Activated CD4-positive, alpha-beta T cell treated with anti-CD3 and anti-CD28 coated beads for 4 hours (primary cell): ENCODE measurements at regions not wholly inside any gene's neighbourhood (a gene's known extent, or its start where the extent isn't known, plus 50 kb on each side); places are given as distances from the start of the nearest gene placed in this dataset.
"Not testable (repeated sequence)": the region's sequence is repeated elsewhere in the genome, so short reads cannot be mapped to it uniquely, and the experiment has no call there.

Experiments
- DNase-seq, 2 donors: peaks; one replicate each; pipeline ENCODE4 v3.0.0-alpha.2; 2020

DNA sequence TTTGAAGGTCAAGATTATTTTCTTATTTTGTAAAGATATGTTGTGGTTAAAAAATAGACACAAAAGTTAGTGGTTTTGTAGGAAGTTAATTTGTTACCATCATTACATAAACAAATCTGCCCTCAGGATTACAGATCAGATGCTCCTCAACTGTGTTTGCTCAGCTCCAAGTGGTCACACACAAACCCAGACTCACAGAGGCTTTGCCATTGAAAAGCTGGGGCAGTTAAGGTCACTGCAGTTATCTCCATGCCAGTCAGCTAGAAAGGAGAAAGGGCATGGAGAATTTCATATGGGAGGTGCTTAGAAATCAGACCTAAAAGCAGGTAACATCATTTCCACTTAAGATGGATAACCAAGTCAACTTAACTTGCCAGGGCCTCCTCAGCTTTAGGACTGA is 825.7 kb upstream of the GBE1 start:
- DNase-seq, result no peak

DNA sequence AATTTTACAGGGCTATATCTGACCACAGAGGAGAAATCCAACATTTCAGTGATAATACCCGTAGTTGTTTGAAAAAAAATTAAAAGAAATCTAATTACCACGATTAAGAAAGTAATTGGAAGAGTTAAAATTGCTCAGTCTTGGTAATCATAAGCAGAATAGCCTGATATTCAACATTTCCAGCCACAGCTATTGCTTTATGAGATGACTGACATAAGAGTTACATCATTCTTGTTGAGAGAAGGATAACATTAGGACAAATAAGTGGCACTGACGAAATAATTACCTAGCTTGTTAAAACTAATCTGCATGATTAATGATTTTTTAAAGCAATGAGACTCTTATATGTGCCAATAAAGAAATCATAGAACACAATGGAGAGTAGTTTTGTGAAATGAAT is 825.0 kb upstream of the GBE1 start:
- no peak for DNase-seq

DNA sequence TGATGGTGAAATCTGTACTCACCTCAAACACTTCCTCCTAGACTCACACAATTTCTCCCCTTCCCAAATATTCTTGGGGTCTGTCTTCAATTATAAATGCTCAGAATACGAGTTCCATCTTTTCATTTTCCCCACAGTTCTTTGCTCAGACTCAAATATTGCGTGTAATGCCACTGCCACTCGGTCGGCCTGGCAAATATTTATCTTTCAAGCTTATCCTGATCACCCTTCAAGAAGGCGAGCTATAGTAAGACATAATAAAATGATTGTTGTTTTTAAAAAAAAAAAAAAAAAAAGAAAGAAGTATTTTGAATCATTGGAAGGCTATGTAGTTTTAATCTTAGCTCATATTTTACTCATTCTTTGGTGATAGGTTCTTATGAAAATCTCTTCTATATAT is 824.6 kb upstream of the GBE1 start:
- DNase-seq, result not testable (repeated sequence)

DNA sequence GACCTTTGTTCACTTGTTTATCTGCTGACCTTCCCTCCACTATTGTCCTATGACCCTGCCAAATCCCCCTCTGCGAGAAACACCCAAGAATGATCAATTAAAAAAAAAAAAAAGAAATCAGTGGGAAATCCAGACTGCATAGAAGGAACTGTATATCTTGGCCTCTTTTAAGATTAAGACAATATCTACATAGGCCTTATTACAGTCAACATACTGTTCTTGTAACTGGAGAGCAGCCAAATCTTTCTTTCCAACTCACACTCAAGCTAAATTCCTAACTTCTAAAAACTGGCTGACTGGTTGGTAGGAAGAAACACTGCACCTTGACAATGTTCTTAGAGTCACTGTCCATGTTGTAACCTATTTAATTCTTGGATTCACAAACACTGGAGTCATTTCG is 824.1 kb upstream of the GBE1 start:
- DNase-seq, result not testable (repeated sequence)

DNA sequence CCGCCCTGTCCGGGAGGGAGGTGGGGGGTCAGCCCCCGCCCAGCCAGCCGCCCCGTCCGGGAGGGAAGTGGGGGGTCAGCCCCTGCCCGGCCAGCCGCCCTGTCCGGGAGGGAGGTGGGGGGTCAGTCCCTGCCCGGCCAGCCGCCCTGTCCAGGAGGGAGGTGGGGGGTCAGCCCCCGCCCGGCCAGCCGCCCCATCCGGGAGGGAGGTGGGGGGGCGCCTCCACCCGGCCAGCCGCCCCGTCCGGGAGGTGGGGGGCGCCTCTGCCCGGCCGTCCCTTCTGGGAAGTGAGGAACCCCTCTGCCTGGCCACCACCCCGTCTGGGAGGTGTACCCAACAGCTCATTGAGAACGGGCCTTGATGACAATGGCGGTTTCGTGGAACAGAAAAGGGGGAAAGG is 823.4 kb upstream of the GBE1 start:
- not testable (repeated sequence) for DNase-seq

DNA sequence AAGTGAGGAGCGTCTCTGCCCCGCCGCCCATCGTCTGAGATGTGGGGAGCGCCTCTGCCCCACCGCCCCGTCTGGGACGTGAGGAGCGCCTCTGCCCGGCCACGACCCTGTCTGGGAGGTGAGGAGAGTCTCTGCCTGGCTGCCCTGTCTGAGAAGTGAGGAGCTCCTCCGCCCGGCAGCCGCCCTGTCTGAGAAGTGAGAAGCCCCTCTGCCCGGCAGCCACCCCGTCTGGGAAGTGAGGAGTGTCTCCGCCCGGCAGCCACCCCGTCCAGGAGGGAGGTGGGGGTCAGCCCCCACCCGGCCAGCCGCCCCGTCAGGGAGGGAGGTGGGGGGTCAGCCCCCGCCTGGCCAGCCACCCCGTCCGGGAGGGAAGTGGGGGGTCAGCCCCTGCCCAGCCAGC is 823.0 kb upstream of the GBE1 start:
- DNase-seq, result not testable (repeated sequence)

DNA sequence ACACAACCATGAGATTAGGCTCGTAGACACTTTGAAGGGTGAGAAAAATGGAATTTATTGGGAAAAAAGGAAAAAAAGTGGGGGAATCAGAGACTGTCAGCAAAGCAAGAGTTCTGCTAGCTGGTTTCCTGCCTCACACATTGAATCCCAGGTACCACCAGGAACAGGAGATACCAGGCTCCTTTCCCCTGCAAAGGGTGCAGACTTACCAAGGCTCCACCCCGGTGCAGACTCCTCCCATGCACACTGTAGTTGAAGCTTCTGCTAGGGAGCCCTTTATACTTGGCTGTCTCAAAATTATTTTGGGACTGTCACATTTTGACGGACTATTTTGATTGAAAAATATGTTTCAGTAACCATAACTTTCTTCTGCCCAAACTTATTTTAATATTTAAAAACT is 819.9 kb upstream of the GBE1 start:
- no peak for DNase-seq

DNA sequence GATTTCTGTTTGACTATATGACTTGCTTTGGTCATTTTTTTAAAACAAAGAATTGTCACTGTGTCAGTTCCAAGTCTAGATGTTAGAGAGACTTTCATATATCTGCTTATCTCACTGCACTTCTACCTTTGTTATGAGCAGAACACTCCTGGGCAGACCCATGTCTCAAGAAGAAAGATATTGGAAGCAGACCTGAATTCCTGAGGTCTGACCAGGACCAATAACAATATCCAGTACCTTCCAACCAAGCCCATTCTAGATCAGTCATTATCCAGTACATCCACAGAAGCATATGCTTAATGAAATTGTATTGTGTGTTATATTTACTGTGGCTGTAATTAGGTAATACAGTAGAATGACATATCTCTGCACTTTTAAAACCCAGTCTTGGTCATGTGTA is 811.3 kb upstream of the GBE1 start:
- no peak for DNase-seq

DNA sequence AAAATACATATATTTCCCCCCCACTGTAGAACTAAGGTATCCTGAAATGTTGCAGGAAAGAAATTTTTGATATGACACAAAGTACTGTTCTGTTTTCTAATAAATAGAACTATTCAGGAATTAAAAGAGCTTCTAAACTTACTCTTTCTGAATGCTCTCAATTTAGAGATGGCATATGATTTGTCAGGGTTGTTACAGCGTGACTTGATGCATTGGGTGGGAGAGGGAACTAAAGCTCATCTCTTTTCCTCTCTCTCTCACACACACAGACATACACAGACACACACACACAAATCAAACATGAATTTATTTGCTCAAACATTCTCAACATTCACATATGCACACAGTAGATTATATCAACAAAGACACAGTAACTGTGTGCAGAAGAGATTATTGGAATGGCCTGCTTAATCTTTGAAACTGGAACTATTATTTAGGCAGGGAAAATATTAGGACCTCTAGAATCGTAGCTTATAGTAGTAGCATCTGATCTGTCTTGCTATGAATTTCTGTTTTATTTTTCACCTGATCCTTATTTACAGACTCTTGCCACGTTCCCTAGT is 807.4 kb upstream of the GBE1 start:
- no peak for DNase-seq

DNA sequence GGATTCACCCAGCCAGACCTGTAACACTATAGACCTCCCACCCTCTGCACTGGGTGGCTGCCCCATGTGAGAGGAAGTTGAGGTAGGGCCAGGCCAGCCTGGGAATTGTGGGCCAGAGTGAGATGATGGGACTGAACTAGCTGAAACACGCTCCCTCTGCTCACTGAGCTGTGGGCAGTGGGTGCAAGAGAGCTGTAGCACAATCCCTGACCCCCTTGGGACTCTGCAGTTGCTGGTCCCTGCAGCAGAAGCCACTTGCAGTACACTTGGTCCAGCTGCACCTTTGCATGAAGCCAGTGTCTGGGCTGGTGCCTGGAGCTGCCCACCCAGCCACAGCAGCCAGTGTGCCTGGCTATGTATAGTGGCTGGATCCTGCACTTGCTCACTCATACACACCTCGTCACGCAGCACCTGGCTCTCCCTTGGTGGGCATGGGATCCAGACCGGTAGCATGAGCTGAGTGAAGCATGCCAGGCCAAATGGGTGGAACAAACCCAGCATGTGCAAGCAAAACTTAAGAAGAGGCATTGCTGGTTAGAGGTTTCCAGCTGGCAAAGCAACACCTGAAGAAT is 805.7 kb upstream of the GBE1 start:
- no peak for DNase-seq

DNA sequence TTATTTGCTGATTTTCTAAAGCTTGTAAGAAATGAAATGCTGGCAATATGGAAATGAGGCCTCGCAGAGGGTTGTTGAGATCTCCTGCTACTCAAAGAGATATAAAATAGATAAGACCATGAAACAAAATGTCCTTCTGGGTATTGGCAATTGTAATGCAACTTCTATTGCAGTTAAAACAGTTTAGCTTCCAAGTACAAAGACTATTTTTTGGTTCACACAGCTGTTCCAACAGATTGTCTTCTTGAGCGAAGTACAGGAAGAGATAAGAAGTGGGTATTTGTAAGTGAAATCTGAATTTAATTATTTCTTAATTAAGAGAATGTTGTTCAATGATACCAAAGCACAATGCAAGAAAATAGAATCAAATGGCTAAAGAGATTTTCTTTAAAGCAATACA is 801.5 kb upstream of the GBE1 start:
- DNase-seq, result no peak

DNA sequence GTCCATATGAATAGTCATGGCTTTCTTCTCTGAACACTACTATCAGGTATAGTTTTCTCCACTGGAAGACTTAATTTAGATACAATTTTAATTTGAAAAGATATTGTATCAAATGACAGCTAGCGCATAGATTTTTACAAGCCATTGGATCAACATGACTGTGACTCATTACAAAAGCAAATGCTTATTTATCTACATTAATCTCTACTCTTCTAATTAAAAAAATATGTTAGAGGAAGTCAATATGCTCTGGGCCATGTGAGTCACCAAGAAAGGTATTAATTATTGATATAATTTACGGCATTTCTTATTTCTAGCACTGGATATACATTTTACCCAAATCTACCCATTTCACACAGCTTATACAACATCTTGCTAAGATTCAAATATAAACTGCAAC is 800.3 kb upstream of the GBE1 start:
- DNase-seq, result no peak

DNA sequence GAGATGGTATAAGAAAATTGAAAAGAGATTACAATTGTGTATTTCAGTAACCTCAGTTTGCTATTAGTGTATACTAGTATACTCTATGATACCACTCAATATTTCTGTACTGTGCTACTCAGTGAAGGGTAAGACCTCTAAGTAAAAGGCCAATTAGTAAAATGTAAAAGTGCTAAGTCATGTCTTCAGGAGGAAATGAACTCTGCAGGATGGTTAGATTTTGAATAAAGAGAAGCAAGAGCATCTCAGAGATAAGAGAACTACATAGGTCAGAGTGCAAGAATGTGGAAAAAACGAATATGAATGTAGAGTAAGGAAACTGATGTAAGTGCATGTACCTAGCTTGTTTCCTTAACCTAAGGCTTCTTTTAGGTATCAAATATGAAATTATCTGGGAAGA is 796.6 kb upstream of the GBE1 start:
- no peak for DNase-seq

DNA sequence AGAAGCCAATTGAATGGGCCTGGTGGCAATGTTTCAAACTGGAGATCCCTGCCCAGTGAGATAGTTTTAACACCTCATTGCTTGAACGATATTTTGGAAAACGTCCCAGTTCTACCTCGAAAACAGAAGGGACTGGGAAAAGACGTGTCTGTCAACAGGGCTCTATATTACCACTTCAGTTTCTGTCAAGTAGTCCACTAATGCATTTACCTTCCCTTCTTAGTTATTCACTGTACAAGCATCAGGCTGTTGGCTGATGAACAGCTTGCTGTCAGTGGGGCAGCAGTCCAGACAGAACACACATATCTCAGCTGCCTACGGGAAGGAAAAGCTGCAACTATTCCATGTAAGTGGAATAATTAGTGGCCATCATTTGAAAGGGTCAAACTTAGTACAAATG is 794.7 kb upstream of the GBE1 start:
- DNase-seq, result no peak

DNA sequence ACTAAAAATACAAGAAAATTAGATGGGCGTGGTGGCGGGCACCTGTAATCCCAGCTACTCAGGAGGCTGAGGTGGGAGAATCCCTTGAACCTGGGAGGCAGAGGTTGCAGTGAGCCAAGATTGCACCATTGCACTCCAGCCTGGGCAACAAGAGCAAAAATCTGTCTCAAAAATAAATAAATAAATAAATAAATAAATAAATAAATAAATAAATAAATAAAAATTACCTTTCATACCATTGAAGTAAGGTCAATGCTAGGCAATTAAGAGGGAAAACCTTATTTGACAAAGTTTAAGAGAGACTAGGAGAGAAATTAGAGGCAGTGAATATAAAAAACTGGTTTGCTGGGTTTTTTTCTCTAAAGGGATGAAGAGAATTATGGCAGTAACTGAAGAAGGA is 781.1 kb upstream of the GBE1 start:
- DNase-seq, result not testable (repeated sequence)

DNA sequence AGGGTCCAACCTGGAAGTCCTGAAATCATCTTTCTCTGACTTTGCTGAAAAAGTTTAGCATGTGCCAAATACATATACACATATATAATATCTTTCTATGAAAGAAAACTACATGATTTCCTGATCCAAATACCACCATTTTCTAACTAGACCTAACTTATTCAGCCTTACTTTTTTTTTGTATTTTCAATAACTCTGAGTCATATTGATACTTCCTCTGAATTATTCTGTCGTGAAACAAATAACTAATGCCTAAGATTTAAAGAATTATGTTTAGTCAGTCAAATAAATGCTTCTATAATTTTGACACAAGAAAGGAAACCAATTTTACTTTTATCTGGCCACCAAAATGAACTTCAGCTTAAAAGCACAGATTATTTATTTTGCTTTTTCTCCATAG is 760.2 kb upstream of the GBE1 start:
- DNase-seq, result no peak

DNA sequence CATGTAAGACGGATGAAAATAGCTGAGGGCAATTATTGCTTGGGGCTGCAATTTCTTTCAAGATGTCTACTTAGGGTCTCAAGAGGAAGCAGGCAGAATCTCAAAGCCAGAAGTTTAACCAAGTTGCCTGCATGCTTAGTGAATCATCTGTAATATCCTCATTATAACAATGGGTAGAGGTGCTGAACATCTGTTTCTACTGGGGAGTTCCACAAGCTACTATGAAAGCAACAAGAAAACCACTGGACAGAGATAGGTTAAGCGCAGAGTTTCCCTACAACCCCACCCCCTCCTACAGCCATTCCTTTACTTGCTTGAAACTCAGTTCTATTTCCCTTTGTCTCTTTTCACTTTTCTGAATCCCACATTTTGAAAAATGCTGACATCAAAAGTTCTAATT is 759.4 kb upstream of the GBE1 start:
- DNase-seq, result no peak

DNA sequence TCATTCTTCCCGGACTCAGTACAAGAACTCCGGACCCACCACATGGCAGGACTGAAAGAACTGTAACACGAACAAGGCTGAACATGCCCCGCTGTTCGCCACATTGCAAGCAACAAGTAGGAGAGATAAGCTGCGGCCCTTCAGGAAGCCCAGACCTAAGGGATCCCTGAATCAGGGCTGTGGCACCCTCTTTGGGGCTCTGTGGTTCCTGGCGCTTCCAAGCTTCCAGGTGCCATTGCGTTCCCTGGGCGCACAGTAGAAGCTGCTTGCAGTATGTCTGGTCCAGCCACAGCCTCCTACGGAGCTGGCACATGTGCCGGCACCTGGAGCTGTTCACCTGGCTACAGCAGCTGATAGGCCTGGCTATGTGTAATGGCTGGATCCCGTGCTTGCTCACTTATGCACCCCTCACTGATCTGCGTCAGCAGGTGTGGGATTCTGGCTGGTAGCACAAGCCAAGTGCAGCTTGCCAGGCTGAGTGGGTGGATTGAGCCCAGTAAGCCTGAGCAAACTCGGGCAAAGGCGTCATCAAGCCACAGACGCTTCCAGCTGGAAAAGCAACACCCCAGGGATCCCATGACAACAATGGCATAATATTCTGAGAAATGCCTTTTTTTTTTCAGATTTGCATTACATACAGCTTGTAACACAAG is 748.6 kb upstream of the GBE1 start:
- DNase-seq, result no peak

DNA sequence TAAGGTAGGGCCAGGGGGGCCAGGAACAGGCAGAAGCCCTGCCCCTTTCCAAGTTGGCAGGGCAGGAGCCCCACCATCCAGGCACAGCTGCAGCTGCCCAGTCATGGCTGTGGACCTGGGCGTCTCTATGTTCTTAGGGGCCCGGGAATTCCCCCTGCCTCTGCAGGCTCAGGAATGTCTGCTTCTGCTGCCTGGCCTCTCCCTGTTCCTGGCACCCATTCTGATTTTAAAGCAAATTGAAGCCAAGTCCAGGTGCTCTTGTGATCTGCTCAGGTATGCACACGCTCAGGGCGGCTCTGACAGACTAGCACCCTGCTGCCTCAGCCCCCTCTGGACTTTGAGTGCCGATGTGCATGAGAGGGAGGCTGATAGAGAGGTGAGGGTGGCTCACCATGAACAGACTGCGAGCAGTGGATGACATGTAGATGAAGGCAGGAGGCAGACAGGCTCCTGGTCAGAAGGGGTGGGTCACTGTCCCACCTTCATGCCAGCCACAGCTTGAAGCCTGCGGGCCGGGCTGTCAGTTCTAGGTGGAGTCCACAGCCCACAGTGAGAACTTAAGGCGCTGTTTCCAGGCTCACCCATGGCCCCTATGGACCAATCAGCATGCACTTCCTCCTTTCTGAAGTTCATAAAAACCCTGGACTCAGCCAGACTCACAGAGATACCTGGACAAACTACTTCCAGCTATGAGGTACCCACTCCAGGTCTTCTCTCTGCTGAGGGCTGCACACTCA is 747.8 kb upstream of the GBE1 start:
- no peak for DNase-seq

DNA sequence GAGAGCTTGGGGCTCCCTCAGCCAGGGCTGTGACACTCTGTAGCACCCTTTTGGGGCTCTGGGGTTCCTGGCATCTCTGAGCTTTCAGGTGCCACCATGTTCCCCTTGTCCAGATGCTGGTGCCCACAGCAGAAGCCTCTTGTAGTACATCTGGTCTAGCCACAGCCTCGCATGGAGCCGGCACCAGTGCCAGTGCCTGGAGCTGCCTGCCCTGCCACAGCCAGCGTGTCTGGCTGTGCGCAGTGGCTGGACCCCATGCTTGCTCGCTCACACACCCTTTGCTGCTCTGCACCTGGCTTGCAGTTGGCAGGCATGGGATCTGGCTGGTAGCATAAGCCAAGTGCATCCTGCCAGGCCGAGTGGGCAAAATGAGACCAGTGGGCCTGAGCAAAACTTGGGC is 744.8 kb upstream of the GBE1 start:
- DNase-seq, result no peak

DNA sequence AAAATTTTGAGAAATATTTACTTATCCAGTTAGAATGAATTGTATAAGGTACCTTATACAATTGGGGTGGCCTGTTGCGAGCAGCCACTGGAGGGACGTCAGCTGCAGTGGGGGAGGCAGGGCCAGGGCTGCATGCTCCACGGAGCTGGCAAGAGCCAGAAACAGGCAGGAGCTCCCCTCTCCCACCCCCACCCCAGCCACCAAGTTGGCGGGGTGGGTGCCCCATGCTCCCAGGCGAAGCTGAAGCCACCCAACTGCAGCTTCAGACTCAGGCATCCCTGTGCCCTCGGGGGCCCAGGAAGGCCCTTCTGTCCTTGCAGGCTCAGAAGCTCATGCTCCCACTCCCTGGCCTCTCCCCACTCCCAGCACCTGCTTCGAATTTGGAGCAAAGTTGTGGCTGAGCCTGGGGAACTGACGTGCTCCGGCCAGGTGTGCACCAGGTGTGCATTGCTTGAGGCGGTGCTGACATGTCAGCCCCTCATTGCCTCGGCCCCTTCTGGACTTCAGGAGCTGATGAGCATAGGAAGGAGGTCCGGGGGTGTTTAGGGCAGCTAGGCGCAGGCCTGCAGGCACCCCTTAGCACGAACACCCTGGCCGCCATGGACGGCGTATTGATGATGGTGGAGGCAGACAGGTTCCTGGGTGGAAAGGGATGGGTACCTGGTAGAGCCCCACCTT is 743.8 kb upstream of the GBE1 start:
- no peak for DNase-seq

DNA sequence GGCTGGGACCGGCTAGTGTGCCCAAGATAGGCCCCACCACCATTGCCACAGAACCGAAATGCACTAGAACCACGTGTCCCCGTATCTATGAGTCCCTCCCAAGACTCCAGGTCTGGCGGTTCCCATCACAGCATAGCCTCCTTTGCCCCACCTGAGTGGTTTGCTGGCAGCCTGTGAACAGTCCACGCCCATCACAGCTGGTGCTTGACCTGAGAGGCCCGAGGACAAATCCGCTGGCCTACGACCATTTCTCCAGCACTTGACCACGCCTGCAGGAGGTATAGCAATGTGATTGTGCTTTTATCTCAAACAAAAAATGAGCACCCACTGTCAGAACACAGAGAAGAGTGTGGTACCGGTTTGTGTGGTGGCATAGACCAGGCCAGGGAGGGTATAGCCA is 736.7 kb upstream of the GBE1 start:
- DNase-seq, result no peak

DNA sequence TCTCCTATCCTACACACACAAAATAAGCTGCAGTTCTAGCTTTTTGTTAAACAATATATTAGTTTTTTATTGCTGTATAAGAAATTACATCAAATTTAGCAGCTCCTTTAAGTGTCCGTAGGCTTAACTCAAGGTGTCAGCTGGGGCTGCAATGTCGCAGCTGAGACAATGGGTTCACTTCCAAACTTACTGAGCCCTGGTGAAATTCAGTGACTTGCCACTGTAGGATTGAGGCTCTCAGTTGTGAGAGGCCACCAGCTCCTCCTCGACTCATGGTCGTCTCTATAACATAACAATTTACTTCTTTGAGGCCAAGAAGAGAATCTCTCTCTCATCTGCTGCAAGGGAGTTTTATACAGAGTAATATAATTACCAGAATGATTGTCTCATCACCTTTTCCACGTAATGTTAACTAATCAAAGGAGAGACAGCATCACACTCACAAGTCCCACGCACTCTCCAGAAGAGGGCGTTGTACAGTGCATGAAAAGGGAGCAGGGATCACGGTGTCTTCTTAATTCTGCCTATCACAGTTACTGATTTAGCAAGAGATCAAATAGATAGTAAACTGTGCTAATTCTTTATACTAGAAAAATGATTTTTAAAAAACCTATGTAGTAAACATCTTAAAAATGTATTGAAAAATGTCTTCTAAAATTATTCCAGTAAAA is 735.6 kb upstream of the GBE1 start:
- DNase-seq, result no peak
